Loucy (cell line): ENCODE measurements at regions not wholly inside any gene's neighbourhood (a gene's known extent, or its start where the extent isn't known, plus 50 kb on each side); places are given as distances from the start of the nearest gene placed in this dataset.

Source experiments
- EZH2phosphoT487 ChIP-seq: fragments of 200-600 bp; IDR thresholded peaks from 2 replicates; pipeline ENCODE4 v1.6.1; 2018; ENCODE audit warnings: antibody characterized with exemption, mild to moderate bottlenecking, moderate library complexity, borderline replicate concordance
- TF ChIP-seq, protein P1 (sequence below): fragments of 200-600 bp; sonication (generic); conservative IDR thresholded peaks from 2 replicates; pipeline ENCODE4 v1.5.1; 2014; ENCODE audit warnings: mild to moderate bottlenecking, antibody characterized with exemption, low read length

DNA sequence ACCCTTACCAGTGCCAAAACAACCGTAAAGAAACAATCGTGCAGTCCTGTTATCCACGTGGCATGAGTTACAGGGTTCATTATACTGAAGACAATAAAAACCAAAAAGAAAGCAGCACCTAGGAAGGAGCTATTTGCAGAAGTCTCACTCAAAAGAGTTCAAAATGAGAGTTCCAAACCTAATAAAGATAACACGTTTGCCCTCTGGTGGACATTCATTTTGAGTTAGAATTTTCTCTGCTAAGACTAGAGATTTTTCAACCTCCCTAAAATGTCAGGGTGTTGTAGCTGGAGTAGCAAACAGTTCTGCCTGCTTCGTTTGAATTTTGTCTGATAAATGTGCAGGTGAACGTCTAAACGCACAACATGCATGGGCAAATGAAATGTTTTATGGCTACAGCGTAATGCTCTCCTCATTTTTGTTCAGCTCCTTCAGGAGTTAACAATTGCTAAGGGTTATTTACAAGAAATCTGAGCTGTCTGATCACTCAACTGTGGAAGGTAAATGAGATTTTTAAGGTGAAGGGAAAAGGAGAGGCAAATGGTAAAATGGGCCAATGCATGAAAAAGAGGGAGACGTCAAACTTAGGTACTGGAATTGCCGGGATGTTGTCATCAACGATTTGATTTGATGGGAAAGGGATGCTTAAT is 1067.9 kb upstream of the EEF2KMT start:
- TF ChIP-seq, protein P1, sequence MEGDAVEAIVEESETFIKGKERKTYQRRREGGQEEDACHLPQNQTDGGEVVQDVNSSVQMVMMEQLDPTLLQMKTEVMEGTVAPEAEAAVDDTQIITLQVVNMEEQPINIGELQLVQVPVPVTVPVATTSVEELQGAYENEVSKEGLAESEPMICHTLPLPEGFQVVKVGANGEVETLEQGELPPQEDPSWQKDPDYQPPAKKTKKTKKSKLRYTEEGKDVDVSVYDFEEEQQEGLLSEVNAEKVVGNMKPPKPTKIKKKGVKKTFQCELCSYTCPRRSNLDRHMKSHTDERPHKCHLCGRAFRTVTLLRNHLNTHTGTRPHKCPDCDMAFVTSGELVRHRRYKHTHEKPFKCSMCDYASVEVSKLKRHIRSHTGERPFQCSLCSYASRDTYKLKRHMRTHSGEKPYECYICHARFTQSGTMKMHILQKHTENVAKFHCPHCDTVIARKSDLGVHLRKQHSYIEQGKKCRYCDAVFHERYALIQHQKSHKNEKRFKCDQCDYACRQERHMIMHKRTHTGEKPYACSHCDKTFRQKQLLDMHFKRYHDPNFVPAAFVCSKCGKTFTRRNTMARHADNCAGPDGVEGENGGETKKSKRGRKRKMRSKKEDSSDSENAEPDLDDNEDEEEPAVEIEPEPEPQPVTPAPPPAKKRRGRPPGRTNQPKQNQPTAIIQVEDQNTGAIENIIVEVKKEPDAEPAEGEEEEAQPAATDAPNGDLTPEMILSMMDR, result no peak
- TF ChIP-seq EZH2phosphoT487, result no peak
